Erythroblast (primary cell): ENCODE measurements at regions not wholly inside any gene's neighbourhood (a gene's known extent, or its start where the extent isn't known, plus 50 kb on each side); places are given as distances from the start of the nearest gene placed in this dataset.

Experiments
- GATA1 ChIP-seq: IDR thresholded peaks from 2 replicates; pipeline ENCODE4 v1.6.1; 2011; ENCODE audit warnings: low read depth, mild to moderate bottlenecking, control low read depth, low read length, moderate library complexity
- POLR2A ChIP-seq: IDR thresholded peaks from 2 replicates; pipeline ENCODE4 v1.6.1; 2011; ENCODE audit warnings: mild to moderate bottlenecking, low read length

DNA sequence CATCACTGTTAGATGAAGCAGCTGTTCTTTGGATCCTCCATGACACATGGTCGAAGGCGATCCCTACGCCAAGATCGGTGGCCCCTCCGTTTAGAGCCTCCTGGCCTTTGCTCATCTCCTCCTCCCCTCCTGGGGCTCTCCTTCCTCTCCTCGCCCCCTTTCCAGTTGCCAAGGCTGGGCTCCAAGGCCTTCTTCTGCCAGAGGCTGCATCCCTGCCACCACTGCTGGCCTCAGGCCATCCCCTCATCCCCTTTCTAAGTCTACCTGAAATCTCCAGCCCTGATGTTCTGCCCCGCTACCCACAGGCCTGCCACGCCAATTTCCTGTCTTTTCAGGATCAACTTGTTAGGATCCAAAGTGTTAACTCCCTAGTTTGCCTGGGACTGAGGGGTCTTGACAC lies 265.1 kb upstream of the ZMIZ1 start:
- TF ChIP-seq POLR2A (no peak), GATA1 (no peak)
